CD4-positive, alpha-beta T cell treated with Interferon gamma for 1 hour (primary cell): ENCODE measurements at regions not wholly inside any gene's neighbourhood (a gene's known extent, or its start where the extent isn't known, plus 50 kb on each side); places are given as distances from the start of the nearest gene placed in this dataset.

Experiments used
- DNase-seq: peaks from one replicate; pipeline ENCODE4 v3.0.0-alpha.2; 2020

DNA sequence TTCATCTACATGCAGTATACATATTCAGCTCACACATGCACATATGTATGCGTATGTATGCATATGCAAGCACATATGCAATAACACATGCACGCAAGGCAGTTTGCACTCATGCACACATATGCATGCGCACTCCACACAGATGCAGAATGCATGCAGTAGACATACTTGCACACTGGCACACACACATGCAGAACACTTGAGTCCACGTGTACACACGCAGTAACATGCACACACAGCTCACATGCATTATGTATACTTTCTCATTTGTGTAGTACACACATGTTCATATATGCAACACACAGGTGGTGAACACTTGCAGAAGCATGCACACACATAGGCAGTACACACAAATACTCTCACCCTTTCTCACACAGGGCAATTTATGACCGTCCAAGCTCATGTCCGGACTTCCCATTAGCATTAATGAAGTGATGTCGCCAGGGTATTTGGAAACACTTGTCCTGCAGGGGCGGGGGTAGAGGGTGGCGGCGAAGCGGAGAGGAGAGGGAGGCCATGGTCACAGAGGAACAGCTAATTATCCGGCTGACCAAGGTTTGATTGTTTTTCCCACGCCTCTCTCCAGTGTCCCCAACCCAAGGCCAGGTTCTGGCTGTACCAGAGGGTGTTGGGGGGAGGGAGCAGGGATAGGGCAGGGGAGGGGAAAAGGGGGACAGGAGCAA is 91.3 kb downstream of the VEGFA start:
- DNase-seq: no peak

DNA sequence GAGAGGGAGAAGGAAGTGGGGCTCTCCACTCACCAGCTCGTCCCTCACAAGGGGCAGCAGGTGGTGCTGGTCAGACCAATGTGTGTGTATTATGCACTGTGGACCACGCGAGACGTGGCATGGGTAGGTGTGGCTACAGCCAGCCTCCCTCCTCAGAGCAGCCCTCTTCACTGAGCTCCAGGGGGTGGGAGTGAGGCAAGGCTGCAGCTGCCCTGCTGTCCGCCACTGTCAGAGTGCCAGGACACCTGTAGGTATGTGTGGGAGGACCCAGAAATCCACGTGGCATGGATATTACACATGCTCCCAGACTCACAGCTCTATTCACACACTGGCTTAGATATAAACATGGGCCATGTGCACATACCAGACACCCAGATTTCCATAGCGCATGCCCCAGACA is 90.3 kb downstream of the VEGFA start:
- no peak for DNase-seq

- DNase-seq: no peak
Observed at GRCh38 chr6:43859213-43859612, 89.2 kb downstream of the VEGFA start.

DNA sequence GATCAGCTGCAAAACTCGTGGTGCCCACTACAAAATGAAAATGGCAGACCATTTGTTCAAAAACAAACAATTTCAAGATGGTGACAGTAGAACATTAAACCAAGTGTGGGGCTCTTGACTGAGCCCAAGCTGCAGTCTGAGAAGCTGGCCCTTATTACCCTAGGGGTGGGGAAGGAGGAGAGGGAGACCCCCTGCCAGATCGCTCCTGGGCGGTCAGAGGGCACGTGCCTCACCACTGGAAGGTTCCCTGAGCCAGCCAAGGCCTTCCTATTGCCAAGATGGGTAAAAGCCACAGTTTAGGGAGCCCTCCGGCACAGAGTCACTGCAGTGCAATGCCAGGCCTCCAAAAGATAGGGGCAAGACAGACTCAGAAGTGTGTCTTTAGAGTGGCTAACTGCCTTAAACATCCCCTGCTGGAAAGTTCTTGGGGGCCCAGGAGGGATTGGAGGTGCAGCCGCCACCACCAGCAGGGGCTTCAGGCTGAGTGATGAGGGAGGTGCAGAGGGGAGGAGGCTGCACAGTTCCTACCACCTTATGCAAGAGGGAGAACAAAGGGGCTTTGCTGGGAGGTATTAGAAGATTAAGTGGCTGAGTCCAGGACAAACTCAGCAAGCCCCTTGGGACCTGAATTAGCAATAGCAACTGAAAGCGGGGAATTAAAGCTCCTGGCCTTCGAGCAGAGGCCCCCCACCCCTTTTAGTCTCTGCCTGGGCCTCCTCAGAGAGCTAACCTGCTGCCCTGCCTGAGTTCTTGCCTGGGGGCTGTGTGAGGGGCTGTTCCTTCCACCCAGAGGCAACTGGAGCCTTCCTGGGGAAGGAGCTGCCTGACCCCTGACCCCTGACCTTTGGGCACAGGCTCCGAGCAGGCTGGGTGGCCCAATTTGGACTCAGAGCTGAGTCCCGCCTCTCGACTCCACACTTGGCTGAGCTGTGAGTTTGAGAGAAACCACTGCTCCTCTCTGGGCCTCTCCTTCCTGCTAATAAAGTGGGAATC is 88.4 kb downstream of the VEGFA start:
- DNase-seq: no peak

DNA sequence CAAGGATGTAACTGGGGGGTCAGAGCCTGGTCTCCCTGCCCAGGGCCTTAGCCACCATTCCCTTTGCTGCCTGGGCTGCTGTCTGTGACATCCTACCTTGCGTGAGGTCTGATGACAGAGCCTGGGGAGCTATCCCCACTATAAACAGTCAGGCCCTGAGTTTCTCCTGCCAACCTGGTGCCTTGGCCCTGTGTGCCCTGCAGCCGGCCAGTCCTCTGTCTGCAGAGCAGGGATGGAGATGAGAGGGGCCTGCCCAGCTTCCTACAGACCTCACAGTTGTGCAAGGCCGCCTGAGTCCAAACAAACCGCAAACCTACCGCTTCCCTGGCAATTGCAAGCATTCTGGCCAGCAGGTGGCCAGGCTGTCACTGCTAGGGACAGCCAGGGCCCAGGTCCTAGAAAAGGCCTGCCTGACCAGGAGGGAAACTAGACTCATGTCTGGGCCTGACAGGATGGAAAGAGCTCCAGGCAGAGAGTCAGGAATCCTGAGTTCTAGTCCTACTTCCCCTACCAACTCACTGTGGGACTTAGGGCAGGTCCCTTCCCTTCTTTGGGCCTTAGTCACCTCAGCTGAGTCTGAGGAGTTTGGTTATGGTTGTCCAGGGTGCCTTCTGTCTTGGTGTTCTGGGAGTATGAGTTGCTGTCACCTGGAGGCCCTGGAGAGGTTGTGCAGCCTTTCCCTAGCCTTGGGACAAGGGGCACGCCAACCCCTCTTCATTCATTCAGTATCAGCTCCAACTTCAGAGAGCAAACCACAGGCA is 86.2 kb downstream of the VEGFA start:
- no peak for DNase-seq

GRCh38 chr6:43855247-43855646 is 85.2 kb downstream of the VEGFA start:
- no peak for DNase-seq

- no peak for DNase-seq
Observed at GRCh38 chr6:43853066-43853650, 83.1 kb downstream of the VEGFA start.

DNA sequence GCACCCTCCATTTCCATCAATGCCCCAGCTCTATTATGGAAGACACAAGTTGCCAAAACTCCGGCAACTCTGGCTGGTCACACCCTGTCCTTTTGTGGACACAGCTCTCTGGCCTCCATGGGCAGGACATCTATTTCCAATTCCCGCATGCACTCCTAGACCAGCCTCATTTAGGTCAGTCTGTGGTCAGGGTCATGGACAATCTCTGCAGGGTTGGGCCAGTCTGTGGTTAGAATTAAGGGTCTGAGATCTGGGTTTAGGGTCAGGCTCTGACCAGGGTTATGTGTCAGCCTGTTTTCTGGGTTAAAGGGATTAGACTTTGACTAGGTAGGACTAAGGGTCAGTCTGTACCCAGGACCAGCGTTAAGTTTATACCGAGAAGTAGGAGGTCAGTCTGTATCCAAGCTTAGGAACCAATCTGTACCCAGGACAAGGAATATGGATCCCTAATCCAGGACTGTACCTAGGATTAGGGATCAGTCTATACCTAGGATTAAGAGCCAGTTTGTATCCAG is 82.4 kb downstream of the VEGFA start:
- DNase-seq: no peak

- no peak for DNase-seq
Observed at GRCh38 chr6:43851204-43851865, 81.3 kb downstream of the VEGFA start.

DNA sequence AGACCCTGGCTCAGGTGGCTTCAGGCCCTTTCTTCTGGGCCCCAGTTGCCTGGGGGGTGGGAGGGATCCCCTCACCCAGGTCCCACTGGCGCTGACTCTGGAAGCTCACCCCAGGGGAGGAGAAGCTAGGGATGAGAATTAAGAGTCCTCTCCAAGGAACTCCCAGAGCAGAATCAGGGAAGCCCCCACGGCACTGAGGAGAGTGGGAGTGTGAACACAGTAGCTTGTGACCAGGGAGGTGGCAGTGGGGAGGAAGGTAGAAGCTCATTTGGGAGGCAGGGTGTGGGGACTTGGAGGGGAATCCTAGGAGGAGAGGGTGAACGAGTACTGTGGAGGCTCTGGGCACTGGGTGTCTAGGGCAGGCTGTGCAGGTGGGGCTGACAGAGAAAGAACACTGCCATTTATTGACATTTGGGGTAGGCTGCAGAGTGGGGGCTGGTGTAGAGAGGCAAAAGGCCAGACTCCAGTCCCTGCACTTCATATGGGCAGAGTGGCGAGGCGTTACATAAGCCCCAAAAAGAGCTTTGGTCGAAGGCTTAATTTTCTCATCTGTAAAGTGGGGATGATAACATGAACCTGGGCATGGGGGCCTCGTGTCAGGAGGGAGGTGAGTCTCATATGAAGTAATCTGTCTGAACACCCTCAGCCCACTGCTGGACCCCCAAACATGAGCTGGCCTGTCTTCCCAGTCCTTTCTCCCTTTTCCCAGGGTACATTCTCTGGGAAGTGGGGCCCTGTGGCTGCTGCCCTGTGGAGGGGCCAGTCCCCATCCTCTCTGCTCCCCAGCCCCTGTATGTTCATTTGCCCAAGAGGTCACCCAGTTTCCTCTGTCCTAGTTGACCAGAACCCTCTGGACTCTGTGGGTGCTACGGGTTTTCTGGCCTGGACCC is 80.5 kb downstream of the VEGFA start:
- DNase-seq: no peak

DNA sequence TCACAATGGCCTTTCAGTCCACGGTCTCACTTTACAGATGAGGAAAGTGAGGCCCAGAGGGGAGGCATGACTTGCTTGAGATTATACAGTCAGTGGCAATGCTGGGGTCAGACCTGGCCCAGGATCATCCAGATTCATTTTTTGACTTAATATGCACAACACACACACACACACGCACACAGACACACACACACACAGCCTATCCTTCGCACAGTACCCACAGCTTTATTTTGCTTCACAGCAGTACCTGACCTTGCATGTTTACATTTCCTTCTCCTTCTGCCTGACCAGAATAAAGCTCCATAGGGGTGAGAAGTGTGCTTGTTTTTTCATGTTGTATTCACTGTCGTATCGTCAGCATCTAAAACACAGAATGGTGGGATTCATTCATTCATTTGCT is 79.8 kb downstream of the VEGFA start:
- DNase-seq: no peak

DNA sequence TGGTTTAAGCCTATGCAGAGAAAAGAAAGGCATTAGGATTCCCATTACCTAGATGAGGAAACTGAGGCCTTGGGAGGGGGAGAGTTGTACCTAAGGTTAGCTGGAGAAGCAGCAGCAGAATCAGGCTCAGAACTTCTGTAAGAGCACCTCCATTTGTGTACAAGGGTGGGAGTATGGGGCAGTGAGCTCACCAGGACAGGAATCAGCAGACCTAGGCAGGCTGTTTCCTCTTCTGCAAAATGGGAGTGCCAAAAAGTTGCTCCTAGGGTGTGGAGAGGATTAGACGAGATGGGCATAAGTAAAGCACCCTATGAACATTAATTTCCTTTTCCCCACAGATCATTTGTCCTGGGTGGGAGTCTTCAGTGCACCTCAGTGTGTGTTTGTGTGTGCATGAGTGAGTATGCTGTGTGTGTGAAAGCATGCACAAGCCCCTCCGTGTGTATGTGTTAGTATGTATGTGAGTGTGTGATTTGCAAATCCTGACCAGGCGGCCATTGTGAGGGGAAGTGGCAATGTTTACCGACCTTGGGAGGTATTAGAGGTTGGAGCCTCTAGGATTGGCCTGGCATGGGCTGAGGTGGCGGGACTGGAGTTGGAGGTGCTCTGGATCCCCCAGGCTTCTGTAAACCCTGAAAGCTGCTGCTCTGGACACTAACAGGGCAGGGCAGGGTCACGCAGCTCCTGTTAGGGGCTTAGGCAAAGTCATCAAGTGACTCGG is 78.8 kb downstream of the VEGFA start:
- no peak for DNase-seq

DNA sequence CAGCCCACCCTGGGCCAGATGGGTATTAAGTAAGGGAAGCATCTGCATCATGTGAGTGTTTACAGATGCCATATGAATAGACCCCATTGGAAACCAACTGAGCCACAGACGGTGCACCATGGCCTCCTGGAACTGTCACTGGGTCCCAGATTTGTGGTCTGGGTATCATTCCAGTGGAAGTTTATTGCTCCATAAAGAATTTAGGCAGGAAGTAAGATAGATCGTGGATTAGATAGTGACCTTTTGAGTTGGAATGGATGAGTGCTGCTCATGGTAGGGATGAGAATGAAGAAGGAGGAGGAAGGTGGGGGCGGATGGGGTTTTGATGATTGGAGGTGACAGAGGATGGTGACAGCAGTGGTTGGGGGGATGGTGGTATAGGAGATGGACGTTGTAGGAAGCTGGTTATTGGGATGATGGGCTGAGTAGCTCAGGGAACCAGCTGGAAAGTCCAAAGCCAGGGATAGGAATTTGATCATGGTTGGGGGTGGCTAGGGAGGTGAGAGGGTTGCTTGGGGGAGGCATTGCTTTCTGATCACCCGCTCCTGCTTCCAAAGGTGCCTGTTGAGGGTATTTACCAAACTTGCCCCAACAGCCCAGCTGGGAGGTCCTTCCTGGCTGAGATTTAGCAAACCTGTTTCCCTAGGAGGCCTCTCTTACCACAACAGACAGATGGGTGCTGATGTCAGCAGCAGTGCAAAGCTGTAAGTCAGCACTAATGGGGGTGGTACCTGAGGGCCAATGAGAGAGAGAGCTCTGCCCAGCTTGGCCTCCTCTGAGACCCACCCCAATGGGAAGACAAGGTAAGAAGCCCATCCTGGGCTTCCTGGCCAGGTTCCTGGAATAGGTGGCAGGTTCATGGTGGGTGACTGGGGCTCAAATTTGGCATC is 78.0 kb downstream of the VEGFA start:
- DNase-seq: no peak

GRCh38 chr6:43846556-43846955 is 76.5 kb downstream of the VEGFA start:
- no peak for DNase-seq

- DNase-seq: no peak
Observed at GRCh38 chr6:43845646-43846045, 75.6 kb downstream of the VEGFA start.

GRCh38 chr6:43843669-43844171 is 73.7 kb downstream of the VEGFA start:
- DNase-seq: no peak

- DNase-seq: no peak
Observed at GRCh38 chr6:43843097-43843645, 73.2 kb downstream of the VEGFA start.

DNA sequence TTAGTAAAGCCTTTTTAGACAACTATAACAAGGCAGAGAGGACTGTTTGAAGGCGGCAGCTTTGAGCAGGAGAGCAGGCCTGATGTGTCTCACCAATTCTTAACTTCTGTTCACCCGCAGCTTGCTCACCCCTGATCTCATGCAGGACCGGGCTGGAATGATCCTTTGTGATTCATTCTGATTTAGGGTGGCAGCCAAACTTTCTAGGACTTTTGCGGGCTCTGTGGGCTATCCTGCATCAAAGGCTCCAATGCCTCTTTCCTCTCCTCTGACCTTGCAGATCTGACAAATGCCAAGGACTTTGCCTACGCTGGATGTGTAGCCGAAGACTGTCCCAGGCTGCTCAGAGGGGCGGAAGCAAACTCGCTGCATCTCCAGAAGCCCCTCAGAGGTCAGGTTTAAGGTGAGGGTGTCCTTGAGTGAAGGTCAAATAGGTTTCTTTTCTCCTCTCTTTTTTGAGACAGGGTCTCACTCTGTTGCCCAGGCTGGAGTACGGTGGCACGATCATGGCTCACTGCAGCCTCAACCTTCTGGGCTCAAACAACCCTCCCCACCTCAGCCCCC is 72.3 kb downstream of the VEGFA start:
- DNase-seq: no peak
